DND-41 (cell line): ENCODE measurements at regions not wholly inside any gene's neighbourhood (a gene's known extent, or its start where the extent isn't known, plus 50 kb on each side); places are given as distances from the start of the nearest gene placed in this dataset.

Experiments
- EZH2 ChIP-seq: IDR thresholded peaks from 3 replicates; pipeline ENCODE4 v1.6.1; 2012; ENCODE audit warnings: borderline replicate concordance, low read depth, mild to moderate bottlenecking, moderate library complexity, low read length, inconsistent platforms; ENCODE audit not compliant: severe bottlenecking
- TF ChIP-seq, protein P1 (sequence below): IDR thresholded peaks from 2 replicates; pipeline ENCODE4 v1.5.1; 2012; ENCODE audit warnings: borderline replicate concordance, low read length, moderate library complexity, mild to moderate bottlenecking; ENCODE audit not compliant: poor library complexity, severe bottlenecking; ENCODE audit errors: extremely low read depth

DNA sequence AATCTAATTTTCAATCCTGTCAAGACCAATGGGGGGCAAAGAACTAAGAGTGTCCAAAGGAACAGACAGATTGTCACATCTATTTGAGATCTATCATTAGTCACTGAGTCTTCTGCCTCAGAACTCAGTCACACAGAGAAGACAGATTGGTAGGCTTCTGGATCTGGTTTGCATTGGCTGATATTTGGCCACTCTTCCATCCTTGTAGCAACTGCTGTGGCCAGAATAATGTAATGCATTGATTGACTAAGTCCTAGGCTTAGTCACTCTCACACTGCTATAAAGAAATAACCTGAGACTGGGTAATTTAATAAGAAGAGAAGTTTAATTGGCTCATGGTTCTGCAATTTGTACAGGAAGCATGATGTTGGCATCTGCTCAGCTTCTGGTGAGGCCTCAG lies 458.5 kb downstream of the ACTL7B start:
- TF ChIP-seq, protein P1, sequence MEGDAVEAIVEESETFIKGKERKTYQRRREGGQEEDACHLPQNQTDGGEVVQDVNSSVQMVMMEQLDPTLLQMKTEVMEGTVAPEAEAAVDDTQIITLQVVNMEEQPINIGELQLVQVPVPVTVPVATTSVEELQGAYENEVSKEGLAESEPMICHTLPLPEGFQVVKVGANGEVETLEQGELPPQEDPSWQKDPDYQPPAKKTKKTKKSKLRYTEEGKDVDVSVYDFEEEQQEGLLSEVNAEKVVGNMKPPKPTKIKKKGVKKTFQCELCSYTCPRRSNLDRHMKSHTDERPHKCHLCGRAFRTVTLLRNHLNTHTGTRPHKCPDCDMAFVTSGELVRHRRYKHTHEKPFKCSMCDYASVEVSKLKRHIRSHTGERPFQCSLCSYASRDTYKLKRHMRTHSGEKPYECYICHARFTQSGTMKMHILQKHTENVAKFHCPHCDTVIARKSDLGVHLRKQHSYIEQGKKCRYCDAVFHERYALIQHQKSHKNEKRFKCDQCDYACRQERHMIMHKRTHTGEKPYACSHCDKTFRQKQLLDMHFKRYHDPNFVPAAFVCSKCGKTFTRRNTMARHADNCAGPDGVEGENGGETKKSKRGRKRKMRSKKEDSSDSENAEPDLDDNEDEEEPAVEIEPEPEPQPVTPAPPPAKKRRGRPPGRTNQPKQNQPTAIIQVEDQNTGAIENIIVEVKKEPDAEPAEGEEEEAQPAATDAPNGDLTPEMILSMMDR = no peak
- no peak for TF ChIP-seq EZH2
